LNCAP (cell line): ENCODE measurements at regions not wholly inside any gene's neighbourhood (a gene's known extent, or its start where the extent isn't known, plus 50 kb on each side); places are given as distances from the start of the nearest gene placed in this dataset.

Source experiments
- CTCF ChIP-seq: fragments of 450-650 bp; IDR thresholded peaks from 2 replicates; pipeline ENCODE4 v1.5.1; 2017; ENCODE audit warnings: mild to moderate bottlenecking

GRCh38 chr17:5800131-5800530 lies 215.8 kb upstream of the NLRP1 start:
- no peak for TF ChIP-seq CTCF

DNA sequence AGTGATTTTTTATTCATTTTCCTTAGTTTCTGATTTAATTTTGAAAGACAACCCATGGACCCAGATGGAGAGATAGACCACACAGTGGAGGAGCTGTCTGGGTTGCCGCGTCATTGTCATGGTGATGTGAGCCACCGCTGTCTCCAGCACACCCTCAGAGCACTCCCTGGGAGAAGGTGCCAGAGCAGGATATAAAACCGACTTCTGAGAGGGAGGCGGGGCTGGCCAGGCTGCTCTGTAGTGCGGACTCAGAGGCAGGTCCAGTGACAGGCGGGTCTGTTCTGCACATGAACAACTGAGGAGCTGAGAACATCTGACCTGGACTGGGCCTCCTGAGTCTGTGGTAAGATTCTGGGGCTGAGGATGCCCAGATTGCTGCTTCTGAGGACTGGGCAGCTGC lies 216.3 kb upstream of the NLRP1 start:
- no peak for TF ChIP-seq CTCF

DNA sequence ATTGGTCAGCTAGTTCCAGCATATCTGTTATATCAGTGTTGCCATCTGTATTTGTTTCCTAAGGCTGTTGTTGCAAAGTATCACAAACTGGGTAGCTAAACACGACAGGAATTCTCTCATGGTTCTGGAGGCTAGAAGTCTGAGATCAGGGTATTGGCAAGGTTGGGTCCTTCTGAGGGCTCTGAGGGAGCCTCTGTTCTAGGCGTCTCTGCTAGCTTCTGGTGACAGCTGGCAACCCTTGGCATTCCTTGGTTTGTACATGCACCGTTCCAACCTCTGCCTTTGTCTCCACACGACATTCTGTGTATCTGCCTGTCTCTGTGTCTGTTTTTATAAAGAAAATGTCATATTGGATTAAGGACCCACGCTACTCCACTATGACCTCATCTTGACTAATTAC lies 219.9 kb upstream of the NLRP1 start:
- TF ChIP-seq CTCF: no peak

GRCh38 chr17:5809056-5809455 lies 224.7 kb upstream of the NLRP1 start:
- TF ChIP-seq CTCF: no peak

DNA sequence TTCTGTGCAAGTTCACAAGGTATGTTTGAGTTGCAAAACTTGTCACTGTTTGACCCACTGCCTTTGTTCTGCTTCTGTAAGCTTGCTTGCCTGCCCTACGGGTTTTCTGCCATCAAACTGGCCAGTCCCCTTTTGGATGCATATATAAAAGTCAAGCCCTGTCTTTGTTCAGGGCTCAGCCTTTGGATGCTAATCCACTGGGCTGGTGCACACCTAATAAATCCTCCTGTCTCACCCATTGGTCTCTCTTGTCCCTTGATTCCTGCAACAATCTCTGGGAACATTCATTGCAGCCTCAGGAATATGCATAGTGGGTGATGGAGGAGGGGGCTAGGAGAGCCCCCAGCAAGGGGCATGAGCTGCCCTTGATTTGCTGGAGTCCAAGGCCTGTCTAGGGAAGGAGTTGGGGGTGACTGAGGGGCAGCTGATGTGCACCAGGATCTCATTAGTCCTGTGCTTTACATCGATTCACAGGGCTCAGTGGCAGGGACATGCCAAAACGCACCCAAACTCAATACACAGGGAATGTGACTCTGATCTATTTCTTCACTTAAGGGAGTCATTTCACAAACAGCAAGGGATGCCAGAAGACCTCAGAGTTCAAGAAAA lies 225.4 kb upstream of the NLRP1 start:
- TF ChIP-seq CTCF: no peak

DNA sequence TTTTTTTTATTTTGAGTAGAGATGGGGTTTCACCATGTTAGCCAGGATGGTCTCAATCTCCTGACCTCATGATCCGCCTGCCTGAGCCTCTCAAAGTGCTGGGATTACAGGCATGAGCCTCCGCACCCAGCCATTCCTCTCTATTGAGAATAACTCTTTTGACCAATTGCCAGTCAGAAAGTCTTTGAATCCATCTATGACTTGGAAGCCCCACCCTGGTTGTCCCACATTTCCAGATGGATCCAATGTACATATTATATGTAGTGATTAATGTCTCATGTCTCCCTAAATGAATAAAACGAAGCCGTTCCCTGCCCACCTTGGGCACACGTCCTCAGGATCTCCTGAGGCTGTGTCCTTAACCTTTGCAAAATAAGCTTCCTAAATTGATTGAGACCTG lies 228.3 kb upstream of the NLRP1 start:
- no peak for TF ChIP-seq CTCF

DNA sequence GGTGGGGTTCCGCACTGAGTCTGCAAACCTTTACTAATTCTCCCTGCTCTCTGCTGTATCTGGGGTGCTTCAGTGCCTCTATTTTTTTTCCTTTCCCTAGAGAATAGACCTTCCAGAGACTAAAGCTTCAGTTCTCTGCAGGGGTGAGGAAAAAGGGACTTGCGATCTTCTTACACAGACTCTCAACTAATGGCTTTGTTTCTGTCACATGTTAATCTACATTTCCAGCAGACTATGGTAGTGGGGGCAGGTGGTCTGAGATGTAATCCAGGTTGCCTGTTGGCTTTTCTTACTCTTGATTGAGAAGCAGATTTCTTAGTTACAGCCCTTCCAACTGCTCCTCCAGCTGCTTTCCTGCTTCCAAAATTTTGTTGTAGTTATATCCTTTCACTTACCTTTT lies 229.0 kb upstream of the NLRP1 start:
- TF ChIP-seq CTCF: no peak

DNA sequence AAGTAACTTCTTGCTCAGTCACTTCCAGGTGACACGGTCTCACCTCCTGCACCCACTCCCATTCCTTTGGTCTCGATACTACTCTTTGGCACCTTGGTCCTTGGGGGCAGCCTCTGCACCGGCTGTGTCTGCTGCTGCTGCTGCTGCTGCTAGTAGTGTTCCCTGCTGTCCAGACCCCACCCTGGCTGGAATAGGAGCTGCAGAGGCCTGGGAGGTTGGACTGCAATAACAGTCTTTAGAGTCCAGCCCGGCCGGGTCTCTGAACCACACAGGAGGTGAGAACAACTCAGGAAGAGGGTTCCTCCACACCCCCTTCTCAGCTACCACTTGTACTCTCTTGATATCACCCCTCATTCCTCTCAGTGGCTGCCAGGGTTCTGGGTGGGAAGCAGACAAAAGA lies 231.1 kb upstream of the NLRP1 start:
- no peak for TF ChIP-seq CTCF
